Memory B cell (primary cell): ENCODE measurements at regions not wholly inside any gene's neighbourhood (a gene's known extent, or its start where the extent isn't known, plus 50 kb on each side); places are given as distances from the start of the nearest gene placed in this dataset.
"Not testable (repeated sequence)": the region's sequence is repeated elsewhere in the genome, so short reads cannot be mapped to it uniquely, and the experiment has no call there.

ENCODE experiments used
- ATAC-seq: fragments of 150-1000 bp; cut with Tn5 transposase; 2 replicates; pipeline ENCODE4 v1.10.0; 2021; ENCODE audit warnings: low read depth, mild to moderate bottlenecking, moderate library complexity
- DNase-seq, 2 donors: peaks; one replicate each; pipeline ENCODE4 v3.0.0; 2022; ENCODE audit warnings: low spot score in 2 of 2
- H3K27ac Mint-ChIP-seq: one replicate; pipeline ENCODE4 v1.8.0; 2022; ENCODE audit warnings: mild to moderate bottlenecking, moderate library complexity, mixed read lengths
- H3K27me3 Mint-ChIP-seq: one replicate; pipeline ENCODE4 v1.8.0; 2022; ENCODE audit warnings: mixed read lengths
- H3K36me3 Mint-ChIP-seq: one replicate; pipeline ENCODE4 v1.8.0; 2022; ENCODE audit warnings: mild to moderate bottlenecking, mixed read lengths
- H3K4me1 Mint-ChIP-seq: one replicate; pipeline ENCODE4 v1.8.0; 2022; ENCODE audit warnings: mixed read lengths
- H3K4me3 Mint-ChIP-seq: one replicate; pipeline ENCODE4 v1.8.0; 2022; ENCODE audit warnings: mild to moderate bottlenecking, moderate library complexity, mixed read lengths
- H3K9me3 Mint-ChIP-seq: one replicate; pipeline ENCODE4 v1.8.0; 2022; ENCODE audit warnings: mixed read lengths

DNA sequence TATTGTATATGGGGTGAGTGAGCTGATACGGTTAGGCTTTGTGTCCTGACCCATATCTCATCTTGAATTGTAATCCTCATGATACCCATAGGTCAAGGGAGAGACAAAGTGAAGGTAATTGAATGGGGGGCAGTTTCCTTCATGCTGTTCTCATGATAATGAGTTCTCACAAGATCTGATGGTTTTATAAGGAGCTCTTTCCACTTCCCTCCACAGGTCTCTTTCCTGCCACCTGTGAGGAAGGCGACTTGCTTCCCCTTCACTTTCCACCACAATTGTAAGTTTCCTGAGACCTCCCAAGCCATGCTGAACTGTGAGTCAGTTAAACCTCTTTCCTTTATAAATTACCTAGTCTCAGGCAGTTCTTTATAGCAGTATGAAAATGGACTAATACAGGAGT is 255.1 kb upstream of the PAPPA start:
- not testable (repeated sequence) for H3K27me3 Mint-ChIP-seq, H3K4me3 Mint-ChIP-seq, H3K36me3 Mint-ChIP-seq, H3K4me1 Mint-ChIP-seq, H3K27ac Mint-ChIP-seq, DNase-seq, H3K9me3 Mint-ChIP-seq, ATAC-seq

- no peak for ATAC-seq
- Mint-ChIP-seq H3K9me3 (peaks cover 7% of the 10 kb centered on the region), H3K4me1 (no peaks in the 10 kb centered on the region), H3K36me3 (no peaks in the 10 kb centered on the region), H3K4me3 (no peak overlapping the region), H3K27ac (no peak overlapping the region), H3K27me3 (no peaks in the 10 kb centered on the region)
- no peak for DNase-seq
Measured at GRCh38 chr9:115900698-115901097, 252.9 kb upstream of the PAPPA start.

GRCh38 chr9:115910959-115911358 is 242.6 kb upstream of the PAPPA start:
- Mint-ChIP-seq H3K27ac (no peak overlapping the region), H3K27me3 (peaks cover 2% of the 10 kb centered on the region), H3K9me3 (no peaks in the 10 kb centered on the region), H3K36me3 (no peaks in the 10 kb centered on the region), H3K4me1 (no peaks in the 10 kb centered on the region), H3K4me3 (no peak overlapping the region)
- DNase-seq (no peak), ATAC-seq (no peak)

GRCh38 chr9:115912086-115912485 is 241.5 kb upstream of the PAPPA start:
- H3K36me3 Mint-ChIP-seq: no peaks in the 10 kb centered on the region
- H3K27me3 Mint-ChIP-seq: peaks cover 2% of the 10 kb centered on the region
- H3K27ac Mint-ChIP-seq: no peak overlapping the region
- H3K4me1 Mint-ChIP-seq: no peaks in the 10 kb centered on the region
- H3K9me3 Mint-ChIP-seq: no peaks in the 10 kb centered on the region
- no peak for ATAC-seq
- H3K4me3 Mint-ChIP-seq: no peak overlapping the region
- no peak for DNase-seq

GRCh38 chr9:115913696-115914095 is 239.9 kb upstream of the PAPPA start:
- no peak for ATAC-seq
- DNase-seq: no peak

DNA sequence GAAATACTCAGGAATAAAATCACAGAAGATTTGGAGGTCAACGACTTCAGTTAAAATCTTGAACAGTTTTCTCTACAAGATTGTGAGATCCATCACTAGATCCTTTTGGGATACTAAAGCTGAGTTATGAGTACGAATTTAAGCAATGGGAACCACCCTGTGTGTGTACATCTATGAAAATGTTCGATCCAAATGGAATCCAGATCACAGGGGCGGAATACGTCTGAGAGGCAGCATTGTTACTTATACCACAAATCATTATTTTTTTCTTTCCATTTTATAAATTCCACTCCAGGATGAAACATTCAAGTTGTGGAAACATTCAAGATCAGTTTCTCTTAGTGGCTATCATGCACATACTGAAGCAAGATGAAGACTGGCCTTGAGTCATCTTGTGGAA is 239.3 kb upstream of the PAPPA start:
- Mint-ChIP-seq H3K27me3 (no peaks in the 10 kb centered on the region), H3K36me3 (no peaks in the 10 kb centered on the region), H3K9me3 (no peaks in the 10 kb centered on the region), H3K4me3 (no peak overlapping the region), H3K4me1 (no peaks in the 10 kb centered on the region), H3K27ac (no peak overlapping the region)
- DNase-seq (no peak), ATAC-seq (no peak)

More at GRCh38 chr9:115913696-115914095, 239.9 kb upstream of the PAPPA start:
- H3K27ac Mint-ChIP-seq: no peak overlapping the region
- no peaks in the 10 kb centered on the region for H3K36me3 Mint-ChIP-seq
- no peaks in the 10 kb centered on the region for H3K9me3 Mint-ChIP-seq
- H3K4me1 Mint-ChIP-seq: no peaks in the 10 kb centered on the region
- H3K27me3 Mint-ChIP-seq: no peaks in the 10 kb centered on the region
- H3K4me3 Mint-ChIP-seq: no peak overlapping the region

DNA sequence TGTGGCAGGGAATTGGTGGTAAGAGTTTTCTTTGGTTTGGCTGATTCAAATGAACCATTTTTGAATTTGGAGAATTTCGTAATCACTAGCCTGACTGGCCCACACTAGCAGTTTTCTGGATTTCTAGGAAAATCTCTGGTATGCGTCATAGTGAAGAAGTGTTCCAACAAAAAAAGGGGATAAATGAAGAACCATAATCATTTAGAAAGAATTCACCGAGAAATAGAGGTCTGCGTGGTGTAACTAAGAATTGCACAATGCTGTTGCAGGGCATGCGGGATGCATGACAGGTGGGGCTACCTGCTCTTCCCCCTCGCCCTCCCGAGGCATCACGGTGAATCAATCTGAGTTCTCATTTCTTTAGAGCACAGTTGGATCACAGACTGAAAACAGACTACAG is 232.3 kb upstream of the PAPPA start:
- no peak for ATAC-seq
- peaks cover 8% of the 10 kb centered on the region for H3K9me3 Mint-ChIP-seq
- no peaks in the 10 kb centered on the region for H3K27me3 Mint-ChIP-seq
- H3K4me1 Mint-ChIP-seq: no peaks in the 10 kb centered on the region
- no peak for DNase-seq
- H3K36me3 Mint-ChIP-seq: no peaks in the 10 kb centered on the region
- H3K4me3 Mint-ChIP-seq: no peak overlapping the region
- no peak overlapping the region for H3K27ac Mint-ChIP-seq

GRCh38 chr9:115922444-115922843 is 231.1 kb upstream of the PAPPA start:
- DNase-seq (no peak), ATAC-seq (no peak)
- Mint-ChIP-seq H3K36me3 (no peaks in the 10 kb centered on the region), H3K9me3 (peaks cover 8% of the 10 kb centered on the region), H3K4me3 (no peak overlapping the region), H3K4me1 (no peaks in the 10 kb centered on the region), H3K27ac (no peak overlapping the region), H3K27me3 (no peaks in the 10 kb centered on the region)

- Mint-ChIP-seq H3K36me3 (no peaks in the 10 kb centered on the region), H3K4me3 (no peak overlapping the region), H3K9me3 (peaks cover 8% of the 10 kb centered on the region), H3K27me3 (no peaks in the 10 kb centered on the region), H3K4me1 (no peaks in the 10 kb centered on the region), H3K27ac (no peak overlapping the region)
- no peak for DNase-seq
- ATAC-seq: no peak
Measured at GRCh38 chr9:115923410-115923809, 230.2 kb upstream of the PAPPA start.

GRCh38 chr9:115923903-115924668 is 229.5 kb upstream of the PAPPA start:
- ATAC-seq (no peak), DNase-seq (no peak)
- no peaks in the 10 kb centered on the region for H3K27me3 Mint-ChIP-seq
- H3K4me3 Mint-ChIP-seq: no peak overlapping the region
- peaks cover 8% of the 10 kb centered on the region for H3K9me3 Mint-ChIP-seq
- H3K36me3 Mint-ChIP-seq: no peaks in the 10 kb centered on the region
- H3K27ac Mint-ChIP-seq: no peak overlapping the region
- H3K4me1 Mint-ChIP-seq: no peaks in the 10 kb centered on the region

GRCh38 chr9:115924669-115924987 is 229.0 kb upstream of the PAPPA start:
- no peaks in the 10 kb centered on the region for H3K27me3 Mint-ChIP-seq

DNA sequence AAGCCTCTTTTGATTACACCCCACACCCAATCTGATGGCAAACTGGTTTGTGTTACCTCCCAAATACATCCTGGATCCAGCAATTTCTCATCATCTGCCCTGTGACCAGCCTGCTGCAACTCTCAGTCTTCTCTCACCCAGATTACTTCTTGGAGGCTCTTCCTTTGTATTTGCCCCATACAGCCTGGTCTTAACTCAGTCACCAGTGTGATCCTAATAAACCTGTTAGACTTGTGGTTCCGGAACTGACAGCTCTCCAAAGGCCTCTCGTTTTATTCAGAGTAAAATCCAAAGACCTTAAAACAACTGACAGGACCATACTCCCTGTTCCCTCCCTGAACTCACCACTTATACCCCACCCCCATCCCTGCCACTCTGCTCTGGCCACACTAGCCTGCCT is 228.2 kb upstream of the PAPPA start:
- no peak for ATAC-seq
- Mint-ChIP-seq H3K4me1 (no peaks in the 10 kb centered on the region), H3K4me3 (no peak overlapping the region)

More at GRCh38 chr9:115924669-115924987, 229.0 kb upstream of the PAPPA start:
- Mint-ChIP-seq H3K4me1 (no peaks in the 10 kb centered on the region), H3K9me3 (peaks cover 8% of the 10 kb centered on the region), H3K4me3 (no peak overlapping the region), H3K27ac (no peak overlapping the region), H3K36me3 (no peaks in the 10 kb centered on the region)
- ATAC-seq (no peak), DNase-seq (no peak)

DNA sequence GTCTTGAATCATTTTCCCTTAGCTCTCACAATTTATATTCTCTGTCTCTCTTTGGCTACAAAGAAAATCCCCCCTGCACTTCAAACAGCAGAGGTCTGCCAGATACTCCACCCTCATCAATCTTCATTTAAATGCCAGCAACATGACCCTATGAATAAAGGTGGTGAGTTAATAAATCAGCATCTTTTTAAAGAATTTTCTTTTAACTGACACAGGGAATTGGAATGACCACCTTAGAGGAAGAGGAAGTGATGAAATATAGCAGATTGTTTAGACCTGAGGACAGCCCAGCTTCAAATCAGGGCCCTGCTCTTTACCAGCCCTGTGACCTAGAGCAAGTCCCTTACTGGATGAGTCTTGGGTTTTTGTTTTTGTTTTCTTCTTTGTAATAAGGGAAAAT is 223.1 kb upstream of the PAPPA start:
- H3K27me3 Mint-ChIP-seq: peaks cover 4% of the 10 kb centered on the region
- no peaks in the 10 kb centered on the region for H3K36me3 Mint-ChIP-seq
- H3K4me1 Mint-ChIP-seq: no peaks in the 10 kb centered on the region
- no peak overlapping the region for H3K27ac Mint-ChIP-seq
- ATAC-seq (no peak), DNase-seq (no peak)
- H3K9me3 Mint-ChIP-seq: peaks cover 7% of the 10 kb centered on the region
- H3K4me3 Mint-ChIP-seq: no peak overlapping the region

More for the DNA sequence above, 228.2 kb upstream of the PAPPA start:
- no peak overlapping the region for H3K27ac Mint-ChIP-seq
- H3K27me3 Mint-ChIP-seq: no peaks in the 10 kb centered on the region
- DNase-seq: no peak
- no peaks in the 10 kb centered on the region for H3K36me3 Mint-ChIP-seq
- H3K9me3 Mint-ChIP-seq: peaks cover 8% of the 10 kb centered on the region

- no peaks in the 10 kb centered on the region for H3K36me3 Mint-ChIP-seq
- peaks cover 13% of the 10 kb centered on the region for H3K9me3 Mint-ChIP-seq
- H3K4me1 Mint-ChIP-seq: no peaks in the 10 kb centered on the region
- H3K4me3 Mint-ChIP-seq: no peak overlapping the region
- DNase-seq (no peak), ATAC-seq (no peak)
- no peak overlapping the region for H3K27ac Mint-ChIP-seq
- H3K27me3 Mint-ChIP-seq: no peaks in the 10 kb centered on the region
Measured at GRCh38 chr9:115938479-115938878, 215.1 kb upstream of the PAPPA start.

DNA sequence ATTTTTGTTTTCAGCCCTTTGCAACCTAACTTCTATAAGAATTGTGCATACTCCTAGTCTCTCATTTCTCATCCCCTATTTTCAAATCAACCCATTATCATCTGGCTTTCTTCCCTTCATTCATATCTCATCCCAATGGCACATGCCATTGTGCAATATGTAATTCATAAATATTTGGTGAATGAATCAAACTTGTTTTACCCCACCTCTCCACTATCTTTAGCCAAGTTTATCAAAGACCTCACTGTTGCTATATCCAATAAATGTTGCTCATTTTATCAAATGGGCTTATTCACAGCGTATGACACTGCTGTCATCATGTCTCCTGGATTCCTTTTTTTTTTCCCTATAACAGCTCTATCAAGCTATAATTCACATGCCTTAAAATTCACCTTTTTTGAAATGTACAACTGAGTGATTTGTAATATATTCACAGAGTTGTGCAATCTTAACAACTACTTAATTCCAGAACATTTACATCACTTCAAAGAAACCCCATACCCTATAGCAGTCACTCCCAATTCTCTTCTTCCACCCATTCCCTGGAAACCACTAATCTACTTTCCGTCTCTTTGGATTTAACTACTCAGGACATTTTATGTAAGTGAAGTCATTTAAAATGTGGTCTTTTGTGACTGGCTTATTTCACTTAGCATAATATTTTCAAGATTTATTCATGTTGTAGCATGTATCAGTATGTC is 214.4 kb upstream of the PAPPA start:
- H3K36me3 Mint-ChIP-seq: no peaks in the 10 kb centered on the region
- ATAC-seq: no peak

More for the DNA sequence above, 214.4 kb upstream of the PAPPA start:
- DNase-seq: no peak
- no peak overlapping the region for H3K4me3 Mint-ChIP-seq
- peaks cover 13% of the 10 kb centered on the region for H3K9me3 Mint-ChIP-seq
- H3K27me3 Mint-ChIP-seq: no peaks in the 10 kb centered on the region
- H3K4me1 Mint-ChIP-seq: no peaks in the 10 kb centered on the region
- no peak overlapping the region for H3K27ac Mint-ChIP-seq
